ENCODE measurements at regions not wholly inside any gene's neighbourhood (a gene's known extent, or its start where the extent isn't known, plus 50 kb on each side); places are given as distances from the start of the nearest gene placed in this dataset.

GRCh38 chr11:43130616-43131015, 181.2 kb upstream of the API5 start:
- no peaks in the 10 kb centered on the region for H3K36me3 Mint-ChIP-seq (ENCODE audit: low read depth)

GRCh38 chr11:43135966-43136534, 175.7 kb upstream of the API5 start:
- no peak overlapping the region for H3K9ac ChIP-seq (ENCODE audit: extremely low read depth, low read length, poor library complexity, severe bottlenecking)
- Mint-ChIP-seq H3K27me3 (ENCODE audit: insufficient read depth) (no peaks in the 10 kb centered on the region), H3K4me3 (no peak overlapping the region), H3K27ac (no peak overlapping the region), H3K9me3 (peaks cover 55% of the 10 kb centered on the region), H3K36me3 (ENCODE audit: low read depth) (no peaks in the 10 kb centered on the region), H3K4me1 (peaks cover 4% of the 10 kb centered on the region)
- H3K9me3 ChIP-seq (ENCODE audit: control insufficient read depth, low read length), result no peaks in the 10 kb centered on the region
- H3K27ac ChIP-seq (ENCODE audit: low read depth, low read length), result no peak overlapping the region
- H3K27me3 ChIP-seq (ENCODE audit: control insufficient read depth, insufficient read depth, low read length, poor library complexity, severe bottlenecking), result no peaks in the 10 kb centered on the region
- H3K36me3 ChIP-seq (ENCODE audit: control insufficient read depth, insufficient read depth, low read length), result no peaks in the 10 kb centered on the region
- no peak overlapping the region for H3K4me3 ChIP-seq (ENCODE audit: low read length)
- TF ChIP-seq, protein P1, sequence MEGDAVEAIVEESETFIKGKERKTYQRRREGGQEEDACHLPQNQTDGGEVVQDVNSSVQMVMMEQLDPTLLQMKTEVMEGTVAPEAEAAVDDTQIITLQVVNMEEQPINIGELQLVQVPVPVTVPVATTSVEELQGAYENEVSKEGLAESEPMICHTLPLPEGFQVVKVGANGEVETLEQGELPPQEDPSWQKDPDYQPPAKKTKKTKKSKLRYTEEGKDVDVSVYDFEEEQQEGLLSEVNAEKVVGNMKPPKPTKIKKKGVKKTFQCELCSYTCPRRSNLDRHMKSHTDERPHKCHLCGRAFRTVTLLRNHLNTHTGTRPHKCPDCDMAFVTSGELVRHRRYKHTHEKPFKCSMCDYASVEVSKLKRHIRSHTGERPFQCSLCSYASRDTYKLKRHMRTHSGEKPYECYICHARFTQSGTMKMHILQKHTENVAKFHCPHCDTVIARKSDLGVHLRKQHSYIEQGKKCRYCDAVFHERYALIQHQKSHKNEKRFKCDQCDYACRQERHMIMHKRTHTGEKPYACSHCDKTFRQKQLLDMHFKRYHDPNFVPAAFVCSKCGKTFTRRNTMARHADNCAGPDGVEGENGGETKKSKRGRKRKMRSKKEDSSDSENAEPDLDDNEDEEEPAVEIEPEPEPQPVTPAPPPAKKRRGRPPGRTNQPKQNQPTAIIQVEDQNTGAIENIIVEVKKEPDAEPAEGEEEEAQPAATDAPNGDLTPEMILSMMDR (conservative IDR thresholded peaks at IDR 0.05), result no peak
- 89 to 94% methylated on average over 4 to 5 of the region's 5 CpGs for WGBS, 2 experiments (ENCODE audit: insufficient coverage in 1 of 2, insufficient read length in 1 of 2)
- H3K4me1 ChIP-seq (ENCODE audit: control insufficient read depth, insufficient read depth, low read length), result peaks cover 4% of the 10 kb centered on the region
- DNase-seq, result no peak

More at GRCh38 chr11:43130616-43131015, 181.2 kb upstream of the API5 start:
- Histone ChIP-seq H3K36me3 (ENCODE audit: control insufficient read depth, insufficient read depth, low read length) (no peaks in the 10 kb centered on the region), H3K9me3 (ENCODE audit: control insufficient read depth, low read length) (no peaks in the 10 kb centered on the region), H3K9ac (ENCODE audit: extremely low read depth, low read length, poor library complexity, severe bottlenecking) (no peak overlapping the region), H3K4me3 (ENCODE audit: low read length) (no peak overlapping the region), H3K27me3 (ENCODE audit: control insufficient read depth, insufficient read depth, low read length, poor library complexity, severe bottlenecking) (no peaks in the 10 kb centered on the region), H3K27ac (ENCODE audit: low read depth, low read length) (no peak overlapping the region), H3K4me1 (ENCODE audit: control insufficient read depth, insufficient read depth, low read length) (peaks cover 12% of the 10 kb centered on the region)
- no peaks in the 10 kb centered on the region for H3K4me1 Mint-ChIP-seq
- DNase-seq, result peak; percentile 72
- 28 to 49% methylated on average over 2 of the region's 2 CpGs for WGBS, 2 experiments (ENCODE audit: insufficient coverage in 1 of 2, insufficient read length in 1 of 2)
- TF ChIP-seq, protein P1 (conservative IDR thresholded peaks at IDR 0.05), result peak; percentile 55
- H3K27ac Mint-ChIP-seq, result peak overlapping the region; percentile 64
- H3K4me3 Mint-ChIP-seq, result no peak overlapping the region
- H3K27me3 Mint-ChIP-seq (ENCODE audit: insufficient read depth), result no peaks in the 10 kb centered on the region
- peaks cover 35% of the 10 kb centered on the region for H3K9me3 Mint-ChIP-seq

DNA sequence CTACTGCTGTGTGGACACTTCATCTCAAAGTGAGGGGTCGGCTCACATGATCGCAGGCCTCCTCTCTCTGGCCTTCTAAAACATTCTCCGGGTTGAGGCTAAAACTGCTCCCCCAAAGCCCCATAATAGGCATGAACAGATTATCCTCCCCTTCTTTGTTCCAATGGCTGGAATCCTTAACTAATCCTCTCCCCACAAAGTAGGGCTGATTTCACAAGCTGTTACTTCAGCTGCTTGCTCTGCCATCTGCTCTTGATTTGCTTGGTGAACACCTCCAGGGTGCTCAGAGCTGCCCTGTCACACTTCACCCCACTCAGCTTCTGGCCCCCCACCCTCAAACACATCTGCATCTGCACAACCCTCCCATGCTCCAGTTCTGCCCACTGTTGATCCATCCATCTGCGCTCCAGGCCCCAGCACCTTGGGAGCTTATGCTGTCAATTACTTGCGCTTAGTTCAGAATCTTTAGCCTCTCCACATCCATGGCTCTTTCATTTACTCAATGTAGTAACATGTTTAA, 173.1 kb upstream of the API5 start:
- H3K9me3 Mint-ChIP-seq, result peaks cover 58% of the 10 kb centered on the region
- TF ChIP-seq, protein P1 (conservative IDR thresholded peaks at IDR 0.05), result no peak
- Histone ChIP-seq H3K27me3 (ENCODE audit: control insufficient read depth, insufficient read depth, low read length, poor library complexity, severe bottlenecking) (no peaks in the 10 kb centered on the region), H3K4me1 (ENCODE audit: control insufficient read depth, insufficient read depth, low read length) (no peaks in the 10 kb centered on the region), H3K9ac (ENCODE audit: extremely low read depth, low read length, poor library complexity, severe bottlenecking) (no peak overlapping the region), H3K4me3 (ENCODE audit: low read length) (no peak overlapping the region), H3K9me3 (ENCODE audit: control insufficient read depth, low read length) (no peaks in the 10 kb centered on the region), H3K27ac (ENCODE audit: low read depth, low read length) (no peak overlapping the region), H3K36me3 (ENCODE audit: control insufficient read depth, insufficient read depth, low read length) (no peaks in the 10 kb centered on the region)
- no peaks in the 10 kb centered on the region for H3K36me3 Mint-ChIP-seq (ENCODE audit: low read depth)
- no peaks in the 10 kb centered on the region for H3K27me3 Mint-ChIP-seq (ENCODE audit: insufficient read depth)
- no peak for DNase-seq
- no peak overlapping the region for H3K27ac Mint-ChIP-seq
- H3K4me1 Mint-ChIP-seq, result peaks cover 4% of the 10 kb centered on the region
- H3K4me3 Mint-ChIP-seq, result no peak overlapping the region
- 89 to 98% methylated on average over 5 of the region's 5 CpGs for WGBS, 2 experiments (ENCODE audit: insufficient coverage in 1 of 2, insufficient read length in 1 of 2)
